GM23338 (cell line): ENCODE measurements at regions not wholly inside any gene's neighbourhood (a gene's known extent, or its start where the extent isn't known, plus 50 kb on each side); places are given as distances from the start of the nearest gene placed in this dataset.

Source experiments
- ATAC-seq: fragments of 200-7000 bp; cut with Tn5 transposase; 3 replicates; pipeline ENCODE4 v1.9.1; 2020
- DNase-seq: peaks from one replicate; pipeline ENCODE4 v3.0.0-alpha.2; 2015; ENCODE audit warnings: low spot score
- H2AFZ ChIP-seq: fragments of 200-600 bp; sonication (generic); 2 replicates; pipeline ENCODE4 v1.8.0; 2016; ENCODE audit warnings: antibody characterized with exemption, mild to moderate bottlenecking, moderate library complexity
- H3F3A ChIP-seq: fragments of 200-600 bp; sonication (generic); replicated peaks from 2 replicates; pipeline ENCODE4 v1.8.0; 2017; ENCODE audit warnings: antibody characterized with exemption, mixed run types, low read depth
- H3K27ac ChIP-seq: fragments of 200-600 bp; sonication (generic); 2 replicates; pipeline ENCODE4 v1.6.1; 2016; ENCODE audit warnings: low read depth
- H3K27me3 ChIP-seq: fragments of 200-600 bp; sonication (generic); 2 replicates; pipeline ENCODE4 v1.8.0; 2016; ENCODE audit warnings: mild to moderate bottlenecking, mixed run types, moderate library complexity; ENCODE audit not compliant: insufficient read depth
- H3K36me3 ChIP-seq: fragments of 200-600 bp; sonication (generic); 2 replicates; pipeline ENCODE4 v1.8.0; 2016; ENCODE audit warnings: mild to moderate bottlenecking; ENCODE audit not compliant: insufficient read depth
- H3K4me1 ChIP-seq: fragments of 200-600 bp; sonication (generic); 2 replicates; pipeline ENCODE4 v1.8.0; 2016; ENCODE audit warnings: mild to moderate bottlenecking, moderate library complexity; ENCODE audit not compliant: insufficient read depth
- H3K4me2 ChIP-seq: fragments of 200-600 bp; sonication (generic); 2 replicates; pipeline ENCODE4 v1.7.1; 2017; ENCODE audit warnings: mixed run types
- H3K4me3 ChIP-seq: fragments of 200-600 bp; sonication (generic); 2 replicates; pipeline ENCODE4 v1.6.1; 2016; ENCODE audit warnings: mixed run types
- H3K79me2 ChIP-seq: fragments of 200-600 bp; sonication (generic); replicated peaks from 2 replicates; pipeline ENCODE4 v1.8.0; 2017; ENCODE audit warnings: mild to moderate bottlenecking; ENCODE audit not compliant: insufficient read depth
- H3K9me2 ChIP-seq: fragments of 200-600 bp; sonication (generic); 2 replicates; pipeline ENCODE4 v1.8.0; 2017; ENCODE audit not compliant: insufficient read depth
- H4K20me1 ChIP-seq: fragments of 200-600 bp; sonication (generic); replicated peaks from 2 replicates; pipeline ENCODE4 v1.8.0; 2017; ENCODE audit warnings: mild to moderate bottlenecking; ENCODE audit not compliant: insufficient read depth
- H3K27ac Mint-ChIP-seq: 2 replicates; pipeline ENCODE4 v1.8.0; 2020; ENCODE audit warnings: inconsistent platforms, mild to moderate bottlenecking, moderate library complexity, mixed read lengths
- H3K27me3 Mint-ChIP-seq: 3 replicates; pipeline ENCODE4 v1.8.0; 2022; ENCODE audit warnings: low read depth, mild to moderate bottlenecking, moderate library complexity, mixed read lengths, inconsistent platforms; ENCODE audit not compliant: insufficient read depth, poor library complexity
- H3K36me3 Mint-ChIP-seq: 3 replicates; pipeline ENCODE4 v1.8.0; 2021; ENCODE audit warnings: low read depth, mild to moderate bottlenecking, inconsistent platforms, moderate library complexity, mixed read lengths
- H3K4me1 Mint-ChIP-seq: 3 replicates; pipeline ENCODE4 v1.8.0; 2020; ENCODE audit warnings: mild to moderate bottlenecking, inconsistent platforms, mixed read lengths
- H3K4me3 Mint-ChIP-seq: 3 replicates; pipeline ENCODE4 v1.8.0; 2021; ENCODE audit warnings: moderate library complexity, mild to moderate bottlenecking, inconsistent platforms, mixed read lengths
- H3K9me3 Mint-ChIP-seq: 3 replicates; pipeline ENCODE4 v1.8.0; 2020; ENCODE audit warnings: moderate library complexity, mild to moderate bottlenecking, inconsistent platforms, mixed read lengths
- CREB1 ChIP-seq: fragments of 250-450 bp; sonication (Bioruptor Pico); IDR thresholded peaks from 2 replicates; pipeline ENCODE4 v1.5.0; 2020; ENCODE audit warnings: low read depth, mild to moderate bottlenecking, moderate library complexity
- ETS1 ChIP-seq: IDR thresholded peaks from 2 replicates; pipeline ENCODE4 v1.6.1; 2016; ENCODE audit warnings: antibody characterized with exemption
- EZH2 ChIP-seq: fragments of 200-600 bp; sonication (generic); IDR thresholded peaks from one replicate; pipeline ENCODE4 v1.8.0; 2017; ENCODE audit warnings: antibody characterized with exemption, mild to moderate bottlenecking, low read depth; ENCODE audit not compliant: unreplicated experiment
- EZH2phosphoT487 ChIP-seq: fragments of 200-600 bp; sonication (generic); IDR thresholded peaks from one replicate; pipeline ENCODE4 v1.8.1; 2018; ENCODE audit warnings: antibody characterized with exemption; ENCODE audit not compliant: unreplicated experiment
- JUNB ChIP-seq: IDR thresholded peaks from one replicate; pipeline ENCODE4 v1.6.1; 2016; ENCODE audit warnings: antibody characterized with exemption; ENCODE audit not compliant: unreplicated experiment
- POLR2AphosphoS5 ChIP-seq: IDR thresholded peaks from 2 replicates; pipeline ENCODE4 v1.6.1; 2016; ENCODE audit warnings: antibody characterized with exemption, low read depth
- ZNF331 ChIP-seq: fragments of 250-450 bp; sonication (Bioruptor Pico); IDR thresholded peaks from 2 replicates; pipeline ENCODE4 v1.5.0; 2020; ENCODE audit warnings: low read depth, mild to moderate bottlenecking, moderate library complexity
- TF ChIP-seq, protein P1 (sequence below), 2 experiments: fragments of 200-600 bp in 1 of 2; sonication (generic) in 1 of 2; conservative IDR thresholded peaks; 2 replicates each; pipeline versions ENCODE4 v1.5.1 to v1.6.1; 2016 to 2017; ENCODE audit warnings: antibody characterized with exemption in 2 of 2, low read depth in 2 of 2, mild to moderate bottlenecking in 2 of 2, moderate library complexity in 1 of 2
- TF ChIP-seq, protein P2 (sequence below): IDR thresholded peaks from one replicate; pipeline ENCODE4 v1.6.1; 2018; ENCODE audit warnings: antibody characterized with exemption; ENCODE audit not compliant: unreplicated experiment
- TF ChIP-seq, protein P3 (sequence below): fragments of 250-450 bp; sonication (Bioruptor Pico); IDR thresholded peaks from 2 replicates; pipeline ENCODE4 v1.5.0; 2020; ENCODE audit warnings: mild to moderate bottlenecking, moderate library complexity

DNA sequence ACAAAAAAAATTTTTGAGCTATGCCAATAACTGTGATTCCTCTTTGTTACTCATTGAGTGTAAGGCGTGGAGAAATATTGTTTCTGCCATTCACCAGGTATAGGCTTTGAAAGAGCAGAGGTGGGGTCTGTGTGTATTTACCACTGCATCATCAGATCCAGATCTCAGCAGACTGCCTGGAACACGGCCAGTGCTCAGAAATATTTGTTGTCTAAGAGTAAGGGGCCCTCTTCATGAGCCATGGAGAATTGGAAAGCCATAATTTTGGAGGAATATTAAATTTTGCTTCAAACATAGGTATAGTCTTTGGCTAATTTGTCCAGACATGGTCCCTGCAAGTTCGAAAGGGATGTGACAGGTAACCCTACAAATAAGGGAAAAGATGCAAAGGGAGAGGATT, 231.3 kb upstream of the IRF2BP2 start (continued):
- TF ChIP-seq, protein P1, sequence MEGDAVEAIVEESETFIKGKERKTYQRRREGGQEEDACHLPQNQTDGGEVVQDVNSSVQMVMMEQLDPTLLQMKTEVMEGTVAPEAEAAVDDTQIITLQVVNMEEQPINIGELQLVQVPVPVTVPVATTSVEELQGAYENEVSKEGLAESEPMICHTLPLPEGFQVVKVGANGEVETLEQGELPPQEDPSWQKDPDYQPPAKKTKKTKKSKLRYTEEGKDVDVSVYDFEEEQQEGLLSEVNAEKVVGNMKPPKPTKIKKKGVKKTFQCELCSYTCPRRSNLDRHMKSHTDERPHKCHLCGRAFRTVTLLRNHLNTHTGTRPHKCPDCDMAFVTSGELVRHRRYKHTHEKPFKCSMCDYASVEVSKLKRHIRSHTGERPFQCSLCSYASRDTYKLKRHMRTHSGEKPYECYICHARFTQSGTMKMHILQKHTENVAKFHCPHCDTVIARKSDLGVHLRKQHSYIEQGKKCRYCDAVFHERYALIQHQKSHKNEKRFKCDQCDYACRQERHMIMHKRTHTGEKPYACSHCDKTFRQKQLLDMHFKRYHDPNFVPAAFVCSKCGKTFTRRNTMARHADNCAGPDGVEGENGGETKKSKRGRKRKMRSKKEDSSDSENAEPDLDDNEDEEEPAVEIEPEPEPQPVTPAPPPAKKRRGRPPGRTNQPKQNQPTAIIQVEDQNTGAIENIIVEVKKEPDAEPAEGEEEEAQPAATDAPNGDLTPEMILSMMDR (conservative IDR thresholded peaks at IDR 0.05; ENCODE audit: low read depth in 2 of 2) = no peak
- TF ChIP-seq EZH2 (no peak), POLR2AphosphoS5 (no peak), CREB1 (CRISPR knock-in tag) (no peak), ETS1 (no peak), EZH2phosphoT487 (no peak)

GRCh38 chr1:234840843-234841242, 230.9 kb upstream of the IRF2BP2 start:
- ATAC-seq = no peak
- no peaks in the 10 kb centered on the region for H4K20me1 ChIP-seq
- H3K4me1 ChIP-seq = 0 out of 2 replicates have a peak, but pooled peaks cover 12% of the 10 kb centered on the region
- H3K9me2 ChIP-seq = peaks cover 7% of the 10 kb centered on the region; the same call in 1 of the 2 replicates
- Mint-ChIP-seq H3K27ac (no peak overlapping the region), H3K4me3 (no peak overlapping the region), H3K9me3 (peaks cover 14% of the 10 kb centered on the region; the same call in 2 of the 3 replicates), H3K36me3 (peaks cover 7% of the 10 kb centered on the region; the same call in 1 of the 3 replicates), H3K4me1 (peaks cover 13% of the 10 kb centered on the region), H3K27me3 (peaks cover 6% of the 10 kb centered on the region)
- H2AFZ ChIP-seq = no peak overlapping the region
- no peak overlapping the region for H3K4me3 ChIP-seq
- no peaks in the 10 kb centered on the region for H3F3A ChIP-seq
- H3K27ac ChIP-seq = no peak overlapping the region
- H3K36me3 ChIP-seq = no peaks in the 10 kb centered on the region
- no peaks in the 10 kb centered on the region for H3K79me2 ChIP-seq
- no peak for DNase-seq
- H3K4me2 ChIP-seq = no peak overlapping the region
- no peaks in the 10 kb centered on the region for H3K27me3 ChIP-seq
- TF ChIP-seq EZH2 (no peak), ETS1 (no peak), ZNF331 (CRISPR knock-in tag) (no peak), CREB1 (CRISPR knock-in tag) (no peak), JUNB (no peak)
- TF ChIP-seq, protein P2, sequence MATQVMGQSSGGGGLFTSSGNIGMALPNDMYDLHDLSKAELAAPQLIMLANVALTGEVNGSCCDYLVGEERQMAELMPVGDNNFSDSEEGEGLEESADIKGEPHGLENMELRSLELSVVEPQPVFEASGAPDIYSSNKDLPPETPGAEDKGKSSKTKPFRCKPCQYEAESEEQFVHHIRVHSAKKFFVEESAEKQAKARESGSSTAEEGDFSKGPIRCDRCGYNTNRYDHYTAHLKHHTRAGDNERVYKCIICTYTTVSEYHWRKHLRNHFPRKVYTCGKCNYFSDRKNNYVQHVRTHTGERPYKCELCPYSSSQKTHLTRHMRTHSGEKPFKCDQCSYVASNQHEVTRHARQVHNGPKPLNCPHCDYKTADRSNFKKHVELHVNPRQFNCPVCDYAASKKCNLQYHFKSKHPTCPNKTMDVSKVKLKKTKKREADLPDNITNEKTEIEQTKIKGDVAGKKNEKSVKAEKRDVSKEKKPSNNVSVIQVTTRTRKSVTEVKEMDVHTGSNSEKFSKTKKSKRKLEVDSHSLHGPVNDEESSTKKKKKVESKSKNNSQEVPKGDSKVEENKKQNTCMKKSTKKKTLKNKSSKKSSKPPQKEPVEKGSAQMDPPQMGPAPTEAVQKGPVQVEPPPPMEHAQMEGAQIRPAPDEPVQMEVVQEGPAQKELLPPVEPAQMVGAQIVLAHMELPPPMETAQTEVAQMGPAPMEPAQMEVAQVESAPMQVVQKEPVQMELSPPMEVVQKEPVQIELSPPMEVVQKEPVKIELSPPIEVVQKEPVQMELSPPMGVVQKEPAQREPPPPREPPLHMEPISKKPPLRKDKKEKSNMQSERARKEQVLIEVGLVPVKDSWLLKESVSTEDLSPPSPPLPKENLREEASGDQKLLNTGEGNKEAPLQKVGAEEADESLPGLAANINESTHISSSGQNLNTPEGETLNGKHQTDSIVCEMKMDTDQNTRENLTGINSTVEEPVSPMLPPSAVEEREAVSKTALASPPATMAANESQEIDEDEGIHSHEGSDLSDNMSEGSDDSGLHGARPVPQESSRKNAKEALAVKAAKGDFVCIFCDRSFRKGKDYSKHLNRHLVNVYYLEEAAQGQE = no peak
- TF ChIP-seq, protein P3, sequence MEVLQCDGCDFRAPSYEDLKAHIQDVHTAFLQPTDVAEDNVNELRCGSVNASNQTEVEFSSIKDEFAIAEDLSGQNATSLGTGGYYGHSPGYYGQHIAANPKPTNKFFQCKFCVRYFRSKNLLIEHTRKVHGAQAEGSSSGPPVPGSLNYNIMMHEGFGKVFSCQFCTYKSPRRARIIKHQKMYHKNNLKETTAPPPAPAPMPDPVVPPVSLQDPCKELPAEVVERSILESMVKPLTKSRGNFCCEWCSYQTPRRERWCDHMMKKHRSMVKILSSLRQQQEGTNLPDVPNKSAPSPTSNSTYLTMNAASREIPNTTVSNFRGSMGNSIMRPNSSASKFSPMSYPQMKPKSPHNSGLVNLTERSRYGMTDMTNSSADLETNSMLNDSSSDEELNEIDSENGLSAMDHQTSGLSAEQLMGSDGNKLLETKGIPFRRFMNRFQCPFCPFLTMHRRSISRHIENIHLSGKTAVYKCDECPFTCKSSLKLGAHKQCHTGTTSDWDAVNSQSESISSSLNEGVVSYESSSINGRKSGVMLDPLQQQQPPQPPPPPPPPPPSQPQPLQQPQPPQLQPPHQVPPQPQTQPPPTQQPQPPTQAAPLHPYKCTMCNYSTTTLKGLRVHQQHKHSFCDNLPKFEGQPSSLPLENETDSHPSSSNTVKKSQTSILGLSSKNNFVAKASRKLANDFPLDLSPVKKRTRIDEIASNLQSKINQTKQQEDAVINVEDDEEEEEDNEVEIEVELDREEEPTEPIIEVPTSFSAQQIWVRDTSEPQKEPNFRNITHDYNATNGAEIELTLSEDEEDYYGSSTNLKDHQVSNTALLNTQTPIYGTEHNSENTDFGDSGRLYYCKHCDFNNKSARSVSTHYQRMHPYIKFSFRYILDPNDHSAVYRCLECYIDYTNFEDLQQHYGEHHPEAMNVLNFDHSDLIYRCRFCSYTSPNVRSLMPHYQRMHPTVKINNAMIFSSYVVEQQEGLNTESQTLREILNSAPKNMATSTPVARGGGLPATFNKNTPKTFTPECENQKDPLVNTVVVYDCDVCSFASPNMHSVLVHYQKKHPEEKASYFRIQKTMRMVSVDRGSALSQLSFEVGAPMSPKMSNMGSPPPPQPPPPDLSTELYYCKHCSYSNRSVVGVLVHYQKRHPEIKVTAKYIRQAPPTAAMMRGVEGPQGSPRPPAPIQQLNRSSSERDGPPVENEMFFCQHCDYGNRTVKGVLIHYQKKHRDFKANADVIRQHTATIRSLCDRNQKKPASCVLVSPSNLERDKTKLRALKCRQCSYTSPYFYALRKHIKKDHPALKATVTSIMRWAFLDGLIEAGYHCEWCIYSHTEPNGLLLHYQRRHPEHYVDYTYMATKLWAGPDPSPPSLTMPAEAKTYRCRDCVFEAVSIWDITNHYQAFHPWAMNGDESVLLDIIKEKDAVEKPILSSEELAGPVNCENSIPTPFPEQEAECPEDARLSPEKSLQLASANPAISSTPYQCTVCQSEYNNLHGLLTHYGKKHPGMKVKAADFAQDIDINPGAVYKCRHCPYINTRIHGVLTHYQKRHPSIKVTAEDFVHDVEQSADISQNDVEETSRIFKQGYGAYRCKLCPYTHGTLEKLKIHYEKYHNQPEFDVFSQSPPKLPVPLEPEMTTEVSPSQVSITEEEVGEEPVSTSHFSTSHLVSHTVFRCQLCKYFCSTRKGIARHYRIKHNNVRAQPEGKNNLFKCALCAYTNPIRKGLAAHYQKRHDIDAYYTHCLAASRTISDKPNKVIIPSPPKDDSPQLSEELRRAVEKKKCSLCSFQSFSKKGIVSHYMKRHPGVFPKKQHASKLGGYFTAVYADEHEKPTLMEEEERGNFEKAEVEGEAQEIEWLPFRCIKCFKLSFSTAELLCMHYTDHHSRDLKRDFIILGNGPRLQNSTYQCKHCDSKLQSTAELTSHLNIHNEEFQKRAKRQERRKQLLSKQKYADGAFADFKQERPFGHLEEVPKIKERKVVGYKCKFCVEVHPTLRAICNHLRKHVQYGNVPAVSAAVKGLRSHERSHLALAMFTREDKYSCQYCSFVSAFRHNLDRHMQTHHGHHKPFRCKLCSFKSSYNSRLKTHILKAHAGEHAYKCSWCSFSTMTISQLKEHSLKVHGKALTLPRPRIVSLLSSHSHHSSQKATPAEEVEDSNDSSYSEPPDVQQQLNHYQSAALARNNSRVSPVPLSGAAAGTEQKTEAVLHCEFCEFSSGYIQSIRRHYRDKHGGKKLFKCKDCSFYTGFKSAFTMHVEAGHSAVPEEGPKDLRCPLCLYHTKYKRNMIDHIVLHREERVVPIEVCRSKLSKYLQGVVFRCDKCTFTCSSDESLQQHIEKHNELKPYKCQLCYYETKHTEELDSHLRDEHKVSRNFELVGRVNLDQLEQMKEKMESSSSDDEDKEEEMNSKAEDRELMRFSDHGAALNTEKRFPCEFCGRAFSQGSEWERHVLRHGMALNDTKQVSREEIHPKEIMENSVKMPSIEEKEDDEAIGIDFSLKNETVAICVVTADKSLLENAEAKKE (CRISPR knock-in tag) = no peak
